ENCODE measurements at regions not wholly inside any gene's neighbourhood (a gene's known extent, or its start where the extent isn't known, plus 50 kb on each side); places are given as distances from the start of the nearest gene placed in this dataset.

GRCh38 chr13:103957939-103958338 is 891.7 kb upstream of the SLC10A2 start:
- H3K4me3 ChIP-seq = no peak overlapping the region
- no peak overlapping the region for H3K27ac ChIP-seq
- TF ChIP-seq POLR2AphosphoS5 (IDR thresholded peaks at IDR 0.05) = no peak
- DNase-seq (ENCODE audit: low spot score in 2 of 2) = no peak
- intact Hi-C loops (cut with DNase I; ENCODE audit: low total_unique reads) = no loop called here
- no peaks in the 10 kb centered on the region for H3K27me3 ChIP-seq
- no peaks in the 10 kb centered on the region for H3K36me3 ChIP-seq
- no peaks in the 10 kb centered on the region for H3K9me3 ChIP-seq
- peaks cover 0 to 4% of the 10 kb centered on the region in 2 donors for H3K4me1 ChIP-seq

GRCh38 chr13:103953859-103954258 is 887.6 kb upstream of the SLC10A2 start:
- Histone ChIP-seq H3K27ac (no peak overlapping the region), H3K4me1 (no peaks in the 10 kb centered on the region), H3K9me3 (no peaks in the 10 kb centered on the region), H3K27me3 (no peaks in the 10 kb centered on the region), H3K4me3 (no peak overlapping the region), H3K36me3 (no peaks in the 10 kb centered on the region)
- intact Hi-C loops (cut with DNase I; ENCODE audit: low total_unique reads) = no loop called here
- TF ChIP-seq CTCF (IDR thresholded peaks at IDR 0.05) (no peak), POLR2AphosphoS5 (IDR thresholded peaks at IDR 0.05) (no peak), POLR2A (IDR thresholded peaks at IDR 0.05) (no peak)
- no peak for DNase-seq (ENCODE audit: low spot score in 2 of 2)

GRCh38 chr13:103952183-103952582 is 886.0 kb upstream of the SLC10A2 start:
- H3K4me1 ChIP-seq = no peaks in the 10 kb centered on the region
- H3K36me3 ChIP-seq = no peaks in the 10 kb centered on the region
- no peaks in the 10 kb centered on the region for H3K27me3 ChIP-seq
- H3K9me3 ChIP-seq = no peaks in the 10 kb centered on the region
- no peak for DNase-seq (ENCODE audit: low spot score in 2 of 2)
- intact Hi-C loops (cut with DNase I; ENCODE audit: low total_unique reads) = no loop called here
- TF ChIP-seq CTCF (IDR thresholded peaks at IDR 0.05) (no peak), POLR2AphosphoS5 (IDR thresholded peaks at IDR 0.05) (no peak), POLR2A (IDR thresholded peaks at IDR 0.05) (no peak)
- no peak overlapping the region for H3K4me3 ChIP-seq
- H3K27ac ChIP-seq = no peak overlapping the region

- no peaks in the 10 kb centered on the region for H3K9me3 ChIP-seq
- DNase-seq (ENCODE audit: low spot score in 2 of 2) = no peak
- no peak overlapping the region for H3K27ac ChIP-seq
- TF ChIP-seq POLR2A (IDR thresholded peaks at IDR 0.05) = no peak
- TF ChIP-seq POLR2AphosphoS5 (IDR thresholded peaks at IDR 0.05) = no peak
- TF ChIP-seq CTCF (IDR thresholded peaks at IDR 0.05) = no peak
- intact Hi-C loops (cut with DNase I; ENCODE audit: low total_unique reads) = no loop called here
- H3K36me3 ChIP-seq = no peaks in the 10 kb centered on the region
- no peaks in the 10 kb centered on the region for H3K27me3 ChIP-seq
- H3K4me3 ChIP-seq = no peak overlapping the region
- no peaks in the 10 kb centered on the region for H3K4me1 ChIP-seq
Observed at GRCh38 chr13:103948426-103948825, 882.2 kb upstream of the SLC10A2 start.

GRCh38 chr13:103945836-103946235 is 879.6 kb upstream of the SLC10A2 start:
- no peaks in the 10 kb centered on the region for H3K4me1 ChIP-seq
- no peaks in the 10 kb centered on the region for H3K27me3 ChIP-seq
- no peak overlapping the region for H3K4me3 ChIP-seq
- DNase-seq (ENCODE audit: low spot score in 2 of 2) = no peak
- H3K9me3 ChIP-seq = no peaks in the 10 kb centered on the region
- H3K36me3 ChIP-seq = no peaks in the 10 kb centered on the region
- no peak overlapping the region for H3K27ac ChIP-seq
- no peak for TF ChIP-seq POLR2A (IDR thresholded peaks at IDR 0.05)
- no peak for TF ChIP-seq POLR2AphosphoS5 (IDR thresholded peaks at IDR 0.05)
- no peak for TF ChIP-seq CTCF (IDR thresholded peaks at IDR 0.05)
- intact Hi-C loops (cut with DNase I; ENCODE audit: low total_unique reads) = no loop called here

GRCh38 chr13:103941506-103942140 is 875.4 kb upstream of the SLC10A2 start:
- DNase-seq (ENCODE audit: low spot score in 2 of 2) = no peak
- Histone ChIP-seq H3K4me3 (no peak overlapping the region), H3K36me3 (no peaks in the 10 kb centered on the region), H3K27ac (no peak overlapping the region), H3K9me3 (no peaks in the 10 kb centered on the region), H3K4me1 (no peaks in the 10 kb centered on the region), H3K27me3 (no peaks in the 10 kb centered on the region)
- intact Hi-C loops (cut with DNase I; ENCODE audit: low total_unique reads) = no loop called here
- no peak for TF ChIP-seq CTCF (IDR thresholded peaks at IDR 0.05)
- no peak for TF ChIP-seq POLR2A (IDR thresholded peaks at IDR 0.05)
- no peak for TF ChIP-seq POLR2AphosphoS5 (IDR thresholded peaks at IDR 0.05)

Data from breast epithelium (tissue), 4 donors.